Occipital lobe (tissue), 1 donor: ENCODE measurements at regions not wholly inside any gene's neighbourhood (a gene's known extent, or its start where the extent isn't known, plus 50 kb on each side); places are given as distances from the start of the nearest gene placed in this dataset.
"Not testable (repeated sequence)": the region's sequence is repeated elsewhere in the genome, so short reads cannot be mapped to it uniquely, and the experiment has no call there.

ENCODE experiments used
- DNase-seq: peaks from one replicate; lab custom pipeline; 2025; lab: John Stamatoyannopoulos, UW

- no peak for DNase-seq
These were observed 158.0 kb upstream of the ALG10B start for GRCh38 chr12:38158428-38159091.

DNA sequence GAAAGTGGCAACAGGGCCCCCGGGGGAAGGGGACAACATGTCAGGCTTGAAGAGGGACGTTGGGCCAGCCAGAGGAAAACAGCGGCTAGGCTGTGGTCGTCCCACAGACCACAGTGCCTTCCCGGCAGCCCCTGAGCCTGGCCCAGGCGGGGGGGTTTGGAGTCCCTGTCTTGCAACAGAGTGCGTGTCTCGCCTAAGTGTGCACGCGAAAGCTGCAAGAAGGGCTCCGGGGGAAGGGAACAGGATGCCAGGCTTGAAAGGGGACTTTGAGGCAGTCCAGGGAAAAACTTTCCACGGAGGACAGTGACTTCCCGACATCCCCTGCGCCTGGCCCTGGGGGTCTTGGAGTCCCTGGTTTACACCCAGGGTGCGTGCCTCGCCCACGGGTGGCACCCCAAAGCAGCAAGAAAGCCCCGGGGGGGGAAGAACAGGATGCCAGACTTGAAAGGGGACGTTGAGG is 157.5 kb upstream of the ALG10B start:
- DNase-seq = no peak

GRCh38 chr12:38159591-38160317 is 156.8 kb upstream of the ALG10B start:
- DNase-seq = no peak

GRCh38 chr12:38160318-38161122 is 156.1 kb upstream of the ALG10B start:
- no peak for DNase-seq

DNA sequence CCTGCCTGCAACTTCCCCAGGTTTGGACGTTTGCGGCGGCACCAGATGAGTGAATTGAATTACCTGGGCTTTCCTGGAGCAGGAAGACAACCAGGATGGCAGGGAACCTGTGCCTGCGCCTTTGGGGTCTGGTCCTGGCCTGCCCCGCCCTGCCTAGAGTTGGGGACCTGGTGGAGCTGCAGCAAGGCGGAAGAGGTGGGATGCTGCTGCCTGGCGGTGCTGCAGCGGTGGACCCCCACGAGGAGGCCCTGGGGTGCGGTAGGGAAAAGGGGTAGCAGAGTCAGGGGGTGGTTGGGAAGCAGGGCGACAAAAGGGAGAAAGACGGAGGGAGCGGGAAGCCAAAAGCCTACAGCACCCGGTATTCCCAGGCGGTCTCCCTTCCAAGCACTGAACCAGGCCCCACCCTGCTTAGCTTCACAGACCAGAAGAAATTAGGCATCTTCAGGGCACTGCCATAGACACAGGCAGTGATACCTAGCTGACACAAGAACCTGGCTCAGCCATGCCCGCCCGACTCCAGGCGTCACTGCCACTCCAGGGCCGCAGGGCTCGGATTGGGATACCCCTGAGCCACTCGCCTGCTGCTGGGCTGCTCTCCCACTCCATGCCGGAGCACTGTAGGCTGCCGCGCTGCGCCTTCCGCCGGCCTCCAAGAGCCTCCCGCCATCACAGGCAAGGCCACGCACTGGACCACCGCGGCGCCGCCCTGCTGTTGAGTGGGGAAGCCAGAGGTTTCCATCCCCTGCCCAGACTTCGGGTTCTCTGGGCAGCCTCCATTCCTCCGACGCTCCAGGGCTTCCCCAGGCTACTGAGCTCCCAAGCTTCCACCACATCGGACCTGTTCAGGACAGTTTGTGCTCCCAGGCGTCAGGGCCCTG is 155.2 kb upstream of the ALG10B start:
- no peak for DNase-seq

DNA sequence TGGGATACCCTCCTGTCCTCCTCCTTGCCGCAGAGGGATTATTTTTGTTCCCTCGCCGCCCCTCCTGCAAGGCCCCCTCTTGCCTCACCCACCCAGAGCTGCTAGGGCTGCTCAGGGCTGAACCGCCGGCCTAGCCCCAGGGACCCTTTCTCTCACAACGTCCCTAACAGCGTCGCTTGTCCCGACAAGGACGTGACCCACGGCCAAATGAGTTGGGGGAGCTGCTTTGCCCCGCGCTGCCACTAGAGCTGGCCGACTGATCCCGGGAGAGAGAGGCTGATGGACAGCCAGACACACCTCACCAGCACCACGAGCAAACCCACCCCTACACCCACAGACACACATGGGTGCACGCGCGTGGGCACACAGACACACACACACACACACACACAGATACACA is 154.6 kb upstream of the ALG10B start:
- no peak for DNase-seq

- no peak for DNase-seq
These were observed 153.7 kb upstream of the ALG10B start for GRCh38 chr12:38162708-38163441.

DNA sequence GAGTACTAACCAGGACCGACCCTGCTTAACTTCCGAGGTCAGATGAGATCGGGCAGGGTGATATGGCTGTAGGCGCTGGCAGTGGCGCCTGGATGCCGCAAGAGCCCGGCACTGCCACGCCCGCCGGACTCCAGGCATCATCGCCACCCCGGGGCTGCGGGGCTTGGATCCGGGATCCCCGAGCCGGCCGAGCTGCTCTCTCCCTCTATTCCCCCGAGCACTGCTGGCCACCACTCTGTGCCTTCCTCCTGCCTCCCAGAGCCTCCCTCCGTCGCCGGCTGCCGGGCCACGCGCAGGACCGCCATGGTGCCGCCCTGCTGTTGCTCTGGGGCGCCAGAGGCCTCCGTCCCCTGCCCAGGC is 153.2 kb upstream of the ALG10B start:
- no peak for DNase-seq

DNA sequence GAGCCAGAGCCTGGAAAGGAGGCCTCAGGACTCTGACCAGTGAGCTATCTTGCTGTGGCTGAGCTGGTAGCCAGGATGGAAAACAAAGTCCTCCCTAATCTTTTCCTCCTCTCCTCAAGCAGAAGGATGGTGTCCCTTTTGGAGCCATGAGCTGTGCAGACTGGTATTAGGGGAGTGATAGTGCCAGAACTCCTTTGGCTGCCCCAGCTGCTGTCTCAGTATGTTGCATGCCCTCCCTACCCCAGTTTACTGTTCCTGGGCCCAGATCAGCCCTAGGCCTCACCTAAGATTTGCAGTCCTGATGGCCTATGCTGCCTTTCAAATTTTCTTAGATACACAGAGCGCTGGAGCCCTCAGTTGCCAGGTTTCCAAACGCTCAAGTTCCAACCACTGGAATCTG is 150.3 kb upstream of the ALG10B start:
- no peak for DNase-seq

DNA sequence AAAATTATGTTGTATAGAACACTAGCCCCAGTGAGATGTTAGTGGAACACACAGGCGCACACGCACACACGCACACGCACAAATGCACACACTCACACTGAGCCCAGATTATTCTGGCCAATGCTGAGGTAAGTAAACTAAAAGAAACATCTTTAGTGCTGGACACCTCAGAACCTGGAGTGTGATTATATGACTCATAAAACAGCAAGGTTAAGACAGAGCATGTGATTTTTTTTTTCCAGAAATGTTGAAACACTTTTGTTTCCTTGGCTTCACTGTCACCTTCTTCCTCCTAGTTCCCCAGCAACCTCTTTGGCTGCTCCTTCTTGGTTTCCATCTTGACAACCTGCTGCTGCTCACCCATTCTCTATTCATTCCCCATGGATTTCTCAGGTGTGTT is 141.0 kb upstream of the ALG10B start:
- DNase-seq = no peak

DNA sequence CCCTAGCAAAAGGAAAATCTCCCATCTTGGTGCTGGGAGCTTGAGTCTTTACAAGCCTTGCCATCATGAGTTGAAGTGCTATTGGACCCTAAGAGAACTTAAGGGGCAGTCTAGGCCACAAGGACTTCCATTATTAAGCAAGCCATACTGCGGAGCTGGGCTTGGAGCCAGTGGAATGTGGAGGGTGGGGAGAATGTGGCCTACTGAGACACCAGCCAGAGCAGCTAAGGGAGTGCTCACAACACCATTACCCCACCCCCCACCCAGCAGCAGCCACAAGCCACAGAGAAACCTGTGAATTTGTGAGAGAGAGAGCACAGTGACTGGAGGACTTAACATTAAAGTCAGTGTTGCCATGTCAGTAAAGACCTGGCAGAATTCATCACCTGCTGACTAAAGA is 133.0 kb upstream of the ALG10B start:
- DNase-seq = not testable (repeated sequence)

- not testable (repeated sequence) for DNase-seq
These were observed 119.3 kb upstream of the ALG10B start for GRCh38 chr12:38197286-38197685.

DNA sequence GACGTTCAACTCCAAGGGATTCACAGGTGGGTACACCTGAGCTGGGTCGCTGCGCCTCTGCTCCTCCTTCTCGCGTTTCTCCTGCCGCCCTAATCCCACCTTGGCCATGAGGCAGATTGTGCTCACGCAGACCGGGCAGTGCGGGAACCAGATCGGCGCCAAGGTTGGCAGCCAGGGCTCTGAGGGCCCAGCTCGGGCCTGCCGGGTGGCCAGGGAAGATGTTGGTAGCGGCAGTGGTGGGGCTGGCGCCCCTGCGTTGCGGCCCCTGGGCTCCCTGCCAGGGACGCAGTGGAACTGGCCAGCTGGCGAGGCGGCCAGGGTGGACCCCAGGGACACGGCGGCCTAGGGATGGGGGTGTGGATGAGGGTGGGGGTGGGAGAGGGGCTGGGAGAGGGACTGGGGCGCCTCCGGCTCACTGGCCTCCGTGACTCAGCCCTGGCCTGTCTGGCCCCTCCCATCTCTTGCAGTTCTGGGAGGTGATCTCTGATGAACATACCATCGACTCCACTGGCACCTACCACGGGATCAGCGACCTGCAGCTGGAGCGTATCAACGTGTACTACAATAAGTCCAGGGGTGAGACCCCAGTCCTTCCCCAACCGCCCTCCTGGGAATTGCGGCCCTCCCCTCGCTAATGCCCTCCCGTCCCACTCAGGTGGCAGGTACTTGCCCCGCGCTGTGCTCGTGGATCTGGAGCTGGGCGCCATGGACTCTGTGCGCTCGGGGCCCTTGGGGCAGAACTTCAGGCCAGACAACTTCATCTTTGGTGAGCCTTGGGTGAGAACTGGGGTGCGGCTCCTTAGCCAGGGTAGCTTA is 114.9 kb upstream of the ALG10B start:
- DNase-seq = no peak

GRCh38 chr12:38204831-38205230 is 111.7 kb upstream of the ALG10B start:
- DNase-seq = no peak

- no peak for DNase-seq
These were observed 94.6 kb upstream of the ALG10B start for GRCh38 chr12:38222011-38222410.

DNA sequence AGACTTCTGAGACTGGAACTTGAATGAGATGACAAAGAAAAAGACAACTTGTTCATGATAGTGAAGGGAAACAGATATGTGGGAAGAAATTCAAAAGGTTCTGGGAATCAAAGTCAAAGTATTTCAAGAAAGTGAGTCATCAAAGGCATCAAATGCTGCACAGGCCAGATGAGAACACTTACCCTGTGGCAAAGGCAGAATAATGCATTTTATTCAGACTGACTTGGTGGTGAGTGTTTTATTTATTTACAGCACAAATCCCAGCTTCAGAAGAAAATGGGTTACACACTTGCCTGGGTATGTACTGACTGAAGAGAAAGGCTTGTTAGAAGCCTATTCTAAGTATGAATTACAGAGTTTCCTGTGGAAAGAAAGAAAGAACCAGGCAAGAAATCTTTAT is 78.2 kb upstream of the ALG10B start:
- not testable (repeated sequence) for DNase-seq

DNA sequence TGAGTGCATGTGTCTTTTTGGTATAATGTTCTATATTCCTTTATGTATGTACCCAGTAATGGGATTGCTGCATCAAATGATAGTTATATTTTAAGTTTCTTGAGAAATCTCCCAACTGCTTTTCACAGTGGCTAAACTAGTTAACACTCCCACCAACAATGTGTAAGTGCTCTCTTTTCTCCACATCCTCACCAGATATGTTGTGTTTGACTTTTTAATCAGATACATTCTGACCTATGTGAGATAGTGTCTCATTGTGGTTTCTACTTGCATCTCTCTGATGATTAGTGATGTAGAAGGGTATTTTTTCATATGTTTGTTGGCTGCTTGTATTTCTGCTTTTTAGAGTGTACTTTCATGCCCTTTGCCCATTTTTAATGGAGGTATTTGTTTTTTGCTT is 62.8 kb upstream of the ALG10B start:
- DNase-seq = no peak

DNA sequence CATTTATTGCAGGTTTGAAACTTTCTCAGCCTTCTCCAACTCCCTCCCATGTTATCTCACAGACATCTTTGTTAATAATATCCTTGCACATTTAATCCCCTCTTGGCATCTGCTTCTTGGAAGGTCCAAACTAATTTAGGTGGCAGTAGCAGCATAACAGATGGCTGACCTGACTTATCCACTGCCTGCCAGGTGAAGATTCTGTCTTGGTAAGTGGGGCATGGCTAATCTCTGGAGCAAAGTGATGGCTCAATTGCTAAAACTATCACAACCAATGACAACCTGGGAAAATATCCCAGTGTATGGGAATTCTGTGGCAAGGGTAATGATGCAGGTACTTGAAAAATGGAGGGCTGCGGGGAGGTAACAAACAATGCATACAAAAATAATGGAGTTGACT is 58.2 kb upstream of the ALG10B start:
- DNase-seq = no peak
